SK-N-MC (cell line): ENCODE measurements at regions not wholly inside any gene's neighbourhood (a gene's known extent, or its start where the extent isn't known, plus 50 kb on each side); places are given as distances from the start of the nearest gene placed in this dataset.

Experiments used
- EZH2 ChIP-seq: fragments of 200-600 bp; sonication (generic); IDR thresholded peaks from one replicate; pipeline ENCODE4 v1.6.1; 2017; ENCODE audit warnings: antibody characterized with exemption
- FOXP2 ChIP-seq: optimal IDR thresholded peaks from 2 replicates; pipeline ENCODE3; 2011; ENCODE audit warnings: mild to moderate bottlenecking, moderate library complexity; ENCODE audit not compliant: insufficient read depth; ENCODE audit errors: extremely low read length, control extremely low read depth
- POLR2AphosphoS5 ChIP-seq: IDR thresholded peaks from 2 replicates; pipeline ENCODE4 v1.6.1; 2012; ENCODE audit warnings: mild to moderate bottlenecking, low read depth, low read length, borderline replicate concordance

- TF ChIP-seq EZH2 (no peak), POLR2AphosphoS5 (no peak), FOXP2 (no peak)
Observed at GRCh38 chr11:23856654-23857053, 640.2 kb upstream of the LUZP2 start.
